ENCODE measurements at regions not wholly inside any gene's neighbourhood (a gene's known extent, or its start where the extent isn't known, plus 50 kb on each side); places are given as distances from the start of the nearest gene placed in this dataset.

GRCh38 chr10:10833955-10834354 is 183.7 kb upstream of the CELF2 start:
- no peak for TF ChIP-seq CTCF (IDR thresholded peaks at IDR 0.05)
- TF ChIP-seq POLR2A (IDR thresholded peaks at IDR 0.05): no peak
